Naive thymus-derived CD4-positive, alpha-beta T cell (primary cell): ENCODE measurements at regions not wholly inside any gene's neighbourhood (a gene's known extent, or its start where the extent isn't known, plus 50 kb on each side); places are given as distances from the start of the nearest gene placed in this dataset.

ENCODE experiments used
- ATAC-seq: fragments of 150-1000 bp; cut with Tn5 transposase; 2 replicates; pipeline ENCODE4 v1.10.0; 2021; ENCODE audit warnings: mild to moderate bottlenecking, moderate library complexity
- CTCF ChIA-PET: fragments of 350-600 bp; sonication (Branson Sonifier 250); formaldehyde crosslinking; loops from one replicate; lab custom pipeline; 2021; ENCODE audit warnings: antibody characterized with exemption; lab: Charles Lee
- POLR2A ChIA-PET: fragments of 350-600 bp; sonication (Branson Sonifier 250); formaldehyde crosslinking; loops from one replicate; lab custom pipeline; 2021; ENCODE audit warnings: antibody characterized with exemption, inconsistent platforms; lab: Charles Lee
- DNase-seq, 9 donors: peaks; one replicate each; pipeline versions ENCODE4 v3.0.0 to v3.0.0-alpha.2; 2020 to 2022; ENCODE audit warnings: mixed read lengths in 1 of 9
- H3K27ac ChIP-seq: one replicate; pipeline ENCODE4 v1.7.0; 2013; ENCODE audit warnings: mild to moderate bottlenecking, low read depth, low read length, moderate library complexity
- H3K27me3 ChIP-seq, 2 donors: one replicate each; pipeline ENCODE4 v1.7.0; 2013; ENCODE audit warnings: low read length in 2 of 2, mild to moderate bottlenecking in 2 of 2, moderate library complexity in 2 of 2; ENCODE audit not compliant: control insufficient read depth in 2 of 2, insufficient read depth in 2 of 2
- H3K36me3 ChIP-seq, 3 experiments: 1 replicate in 2 of 3; 2 replicates in 1 of 3; pipeline ENCODE4 v1.7.0; 2013; ENCODE audit warnings: low read length in 3 of 3, mild to moderate bottlenecking in 3 of 3, moderate library complexity in 1 of 3; ENCODE audit not compliant: insufficient read depth in 3 of 3, control insufficient read depth in 2 of 3
- H3K4me1 ChIP-seq, 2 donors: one replicate each; pipeline ENCODE4 v1.7.0; 2013; ENCODE audit warnings: low read length in 2 of 2, mild to moderate bottlenecking in 2 of 2, moderate library complexity in 1 of 2; ENCODE audit not compliant: control insufficient read depth in 2 of 2, insufficient read depth in 2 of 2
- H3K4me3 ChIP-seq: 2 replicates; pipeline ENCODE4 v1.7.0; 2013; ENCODE audit warnings: mild to moderate bottlenecking, low read length
- H3K9me3 ChIP-seq, 3 experiments: 1 replicate in 2 of 3; 2 replicates in 1 of 3; pipeline ENCODE4 v1.7.0; 2013; ENCODE audit warnings: low read length in 3 of 3; ENCODE audit not compliant: control insufficient read depth in 2 of 3
- H3K27ac Mint-ChIP-seq, 9 donors: one replicate each; pipeline ENCODE4 v1.8.0; 2020 to 2022; ENCODE audit warnings: mixed read lengths in 9 of 9, mild to moderate bottlenecking in 8 of 9, moderate library complexity in 5 of 9, inconsistent platforms in 2 of 9
- H3K27me3 Mint-ChIP-seq, 5 donors: one replicate each; pipeline ENCODE4 v1.8.0; 2021 to 2022; ENCODE audit warnings: mixed read lengths in 5 of 5, mild to moderate bottlenecking in 1 of 5
- H3K36me3 Mint-ChIP-seq, 5 donors: one replicate each; pipeline ENCODE4 v1.8.0; 2020 to 2022; ENCODE audit warnings: mixed read lengths in 5 of 5, mild to moderate bottlenecking in 3 of 5, inconsistent platforms in 1 of 5
- H3K4me1 Mint-ChIP-seq, 7 donors: one replicate each; pipeline ENCODE4 v1.8.0; 2020 to 2022; ENCODE audit warnings: mixed read lengths in 7 of 7, mild to moderate bottlenecking in 3 of 7, inconsistent platforms in 1 of 7
- H3K4me3 Mint-ChIP-seq, 10 donors: one replicate each; pipeline ENCODE4 v1.8.0; 2020 to 2022; ENCODE audit warnings: mild to moderate bottlenecking in 10 of 10, mixed read lengths in 10 of 10, moderate library complexity in 6 of 10, inconsistent platforms in 2 of 10
- H3K9me3 Mint-ChIP-seq, 11 donors: one replicate each; pipeline ENCODE4 v1.8.0; 2020 to 2022; ENCODE audit warnings: mixed read lengths in 11 of 11, mild to moderate bottlenecking in 4 of 11, inconsistent platforms in 1 of 11, moderate library complexity in 1 of 11
- intact Hi-C, 2 donors: fragments of 100-400 bp; cut with micrococcal nuclease; formaldehyde crosslinking; loops; one replicate each; pipeline ENCODE4 v1.15.1; 2023

- Mint-ChIP-seq H3K27ac (no peak overlapping the region), H3K4me3 (no peak overlapping the region), H3K27me3 (peaks cover 0 to 9% (median 8%) of the 10 kb centered on the region in 5 donors), H3K4me1 (no peaks in the 10 kb centered on the region), H3K36me3 (no peaks in the 10 kb centered on the region), H3K9me3 (peaks cover 0 to 7% (median 2%) of the 10 kb centered on the region in 11 donors)
- H3K4me3 ChIP-seq = no peak overlapping the region
- no peaks in the 10 kb centered on the region for H3K9me3 ChIP-seq
- ATAC-seq (no peak), DNase-seq (no peak)
- ChIA-PET CTCF (no interaction called here), POLR2A (no interaction called here)
- H3K36me3 ChIP-seq = no peaks in the 10 kb centered on the region
- no peaks in the 10 kb centered on the region for H3K27me3 ChIP-seq
- H3K4me1 ChIP-seq = no peaks in the 10 kb centered on the region
- intact Hi-C loops = no loop called here
- H3K27ac ChIP-seq = no peak overlapping the region
These were observed 299.3 kb upstream of the N4BP1 start for GRCh38 chr16:48909231-48909630.

- CTCF ChIA-PET = no interaction called here
- Mint-ChIP-seq H3K4me1 (no peaks in the 10 kb centered on the region), H3K27me3 (peaks cover 0 to 11% (median 8%) of the 10 kb centered on the region in 5 donors), H3K4me3 (no peak overlapping the region), H3K27ac (no peak overlapping the region), H3K36me3 (no peaks in the 10 kb centered on the region), H3K9me3 (peaks cover 0 to 5% (median 0%) of the 10 kb centered on the region in 11 donors)
- intact Hi-C loops = no loop called here
- Histone ChIP-seq H3K36me3 (no peaks in the 10 kb centered on the region), H3K27ac (no peak overlapping the region), H3K4me1 (no peaks in the 10 kb centered on the region), H3K4me3 (no peak overlapping the region), H3K27me3 (no peaks in the 10 kb centered on the region), H3K9me3 (no peaks in the 10 kb centered on the region)
- ATAC-seq = no peak
- no peak for DNase-seq
- POLR2A ChIA-PET = interaction anchor here (0.6 kb wide), 1 partner anchor 19 kb away, joined by 3 read pairs; no protein-coding TSS in a partner anchor
These were observed 298.1 kb upstream of the N4BP1 start for GRCh38 chr16:48907906-48908634.

- H3K36me3 Mint-ChIP-seq = no peaks in the 10 kb centered on the region
- intact Hi-C loops = no loop called here
- no peaks in the 10 kb centered on the region for H3K4me1 Mint-ChIP-seq
- Histone ChIP-seq H3K27ac (no peak overlapping the region), H3K4me3 (no peak overlapping the region), H3K4me1 (no peaks in the 10 kb centered on the region), H3K9me3 (no peaks in the 10 kb centered on the region), H3K36me3 (no peaks in the 10 kb centered on the region), H3K27me3 (no peaks in the 10 kb centered on the region)
- ChIA-PET POLR2A (no interaction called here), CTCF (no interaction called here)
- H3K27me3 Mint-ChIP-seq = peaks cover 0 to 11% (median 0%) of the 10 kb centered on the region in 5 donors
- H3K4me3 Mint-ChIP-seq = no peak overlapping the region
- peaks cover 0 to 5% (median 0%) of the 10 kb centered on the region in 11 donors for H3K9me3 Mint-ChIP-seq
- no peak for DNase-seq
- no peak for ATAC-seq
- H3K27ac Mint-ChIP-seq = no peak overlapping the region
These were observed 295.9 kb upstream of the N4BP1 start for GRCh38 chr16:48905632-48906505.

GRCh38 chr16:48904333-48904732 is 294.4 kb upstream of the N4BP1 start:
- CTCF ChIA-PET = no interaction called here
- Mint-ChIP-seq H3K4me3 (no peak overlapping the region), H3K9me3 (peaks cover 0 to 4% (median 0%) of the 10 kb centered on the region in 11 donors), H3K27me3 (peaks cover 0 to 11% (median 0%) of the 10 kb centered on the region in 5 donors), H3K27ac (no peak overlapping the region), H3K4me1 (no peaks in the 10 kb centered on the region), H3K36me3 (no peaks in the 10 kb centered on the region)
- no peaks in the 10 kb centered on the region for H3K27me3 ChIP-seq
- ATAC-seq (no peak), DNase-seq (no peak)
- H3K9me3 ChIP-seq = no peaks in the 10 kb centered on the region
- no peak overlapping the region for H3K4me3 ChIP-seq
- POLR2A ChIA-PET = no interaction called here
- H3K36me3 ChIP-seq = no peaks in the 10 kb centered on the region
- no peaks in the 10 kb centered on the region for H3K4me1 ChIP-seq
- intact Hi-C loops = no loop called here
- no peak overlapping the region for H3K27ac ChIP-seq

- peaks cover 0 to 11% (median 0%) of the 10 kb centered on the region in 5 donors for H3K27me3 Mint-ChIP-seq
- ChIA-PET POLR2A (no interaction called here), CTCF (interaction anchor here (0.5 kb wide), 1 partner anchor 368 kb away, joined by 3 read pairs; no protein-coding TSS in a partner anchor)
- no peaks in the 10 kb centered on the region for H3K4me1 Mint-ChIP-seq
- no peaks in the 10 kb centered on the region for H3K36me3 ChIP-seq
- intact Hi-C loops = no loop called here
- H3K27ac Mint-ChIP-seq = no peak overlapping the region
- H3K9me3 ChIP-seq = no peaks in the 10 kb centered on the region
- H3K27ac ChIP-seq = no peak overlapping the region
- no peak for ATAC-seq
- no peak overlapping the region for H3K4me3 ChIP-seq
- no peaks in the 10 kb centered on the region for H3K36me3 Mint-ChIP-seq
- peaks cover 0 to 4% (median 0%) of the 10 kb centered on the region in 11 donors for H3K9me3 Mint-ChIP-seq
- H3K27me3 ChIP-seq = no peaks in the 10 kb centered on the region
- H3K4me3 Mint-ChIP-seq = no peak overlapping the region
- H3K4me1 ChIP-seq = no peaks in the 10 kb centered on the region
- DNase-seq = no peak
These were observed 293.1 kb upstream of the N4BP1 start for GRCh38 chr16:48903039-48903438.

GRCh38 chr16:48901712-48902374 is 291.9 kb upstream of the N4BP1 start:
- intact Hi-C loops = no loop called here
- DNase-seq = no peak
- ChIA-PET POLR2A (no interaction called here), CTCF (interaction anchor here (0.6 kb wide), 1 partner anchor 47 kb away, joined by 4 read pairs; no protein-coding TSS in a partner anchor)
- Mint-ChIP-seq H3K36me3 (no peaks in the 10 kb centered on the region), H3K4me1 (no peaks in the 10 kb centered on the region), H3K27ac (no peak overlapping the region), H3K4me3 (no peak overlapping the region), H3K27me3 (peaks cover 0 to 11% (median 0%) of the 10 kb centered on the region in 5 donors), H3K9me3 (peaks cover 0 to 4% (median 0%) of the 10 kb centered on the region in 11 donors)
- no peaks in the 10 kb centered on the region for H3K27me3 ChIP-seq
- no peak overlapping the region for H3K27ac ChIP-seq
- no peak overlapping the region for H3K4me3 ChIP-seq
- no peaks in the 10 kb centered on the region for H3K36me3 ChIP-seq
- H3K9me3 ChIP-seq = no peaks in the 10 kb centered on the region
- no peak for ATAC-seq
- no peaks in the 10 kb centered on the region for H3K4me1 ChIP-seq
